ENCODE measurements at regions not wholly inside any gene's neighbourhood (a gene's known extent, or its start where the extent isn't known, plus 50 kb on each side); places are given as distances from the start of the nearest gene placed in this dataset.

DNA sequence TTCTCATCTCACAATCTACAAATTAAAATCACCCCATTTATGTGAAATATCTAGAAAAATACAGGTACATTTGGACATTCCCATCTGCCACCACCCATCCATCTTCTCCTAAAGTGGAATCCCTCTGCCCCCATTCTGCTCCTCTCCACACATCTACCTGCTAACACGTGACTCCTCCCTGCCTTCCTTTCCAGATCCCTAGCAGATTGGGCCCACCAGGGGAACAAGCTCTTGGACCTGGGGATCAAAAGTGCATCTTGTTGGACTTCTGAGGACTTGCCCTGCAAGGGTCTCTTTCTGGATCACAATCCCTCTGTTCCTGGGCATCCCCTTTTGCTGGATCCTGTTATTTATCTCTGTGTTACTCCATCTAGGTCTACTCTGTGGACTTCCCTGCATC, 107.6 kb downstream of the ZNF280B start:
- H3K27ac ChIP-seq (ENCODE audit: low read depth in 1 of 2, low read length in 1 of 2): no peak overlapping the region
- no peak overlapping the region for H3K9ac ChIP-seq (ENCODE audit: insufficient read depth in 1 of 2, low read length in 2 of 2)
- no peak for DNase-seq
- peaks cover 0 to 3% (median 0%) of the 10 kb centered on the region in 5 donors for H3K4me1 ChIP-seq (ENCODE audit: control insufficient read depth in 5 of 5, insufficient read depth in 5 of 5, low read length in 5 of 5)
- no peak overlapping the region for H3K4me3 ChIP-seq
- no peak for ATAC-seq (ENCODE audit: insufficient read depth, low FRiP score)
- H3K9me3 ChIP-seq (ENCODE audit: control insufficient read depth in 4 of 4, insufficient read depth in 3 of 4, low read length in 3 of 4): no peaks in the 10 kb centered on the region
- 65 to 76% methylated on average over 1 of the region's 1 CpG for WGBS, 2 donors
- TF ChIP-seq, protein P1, sequence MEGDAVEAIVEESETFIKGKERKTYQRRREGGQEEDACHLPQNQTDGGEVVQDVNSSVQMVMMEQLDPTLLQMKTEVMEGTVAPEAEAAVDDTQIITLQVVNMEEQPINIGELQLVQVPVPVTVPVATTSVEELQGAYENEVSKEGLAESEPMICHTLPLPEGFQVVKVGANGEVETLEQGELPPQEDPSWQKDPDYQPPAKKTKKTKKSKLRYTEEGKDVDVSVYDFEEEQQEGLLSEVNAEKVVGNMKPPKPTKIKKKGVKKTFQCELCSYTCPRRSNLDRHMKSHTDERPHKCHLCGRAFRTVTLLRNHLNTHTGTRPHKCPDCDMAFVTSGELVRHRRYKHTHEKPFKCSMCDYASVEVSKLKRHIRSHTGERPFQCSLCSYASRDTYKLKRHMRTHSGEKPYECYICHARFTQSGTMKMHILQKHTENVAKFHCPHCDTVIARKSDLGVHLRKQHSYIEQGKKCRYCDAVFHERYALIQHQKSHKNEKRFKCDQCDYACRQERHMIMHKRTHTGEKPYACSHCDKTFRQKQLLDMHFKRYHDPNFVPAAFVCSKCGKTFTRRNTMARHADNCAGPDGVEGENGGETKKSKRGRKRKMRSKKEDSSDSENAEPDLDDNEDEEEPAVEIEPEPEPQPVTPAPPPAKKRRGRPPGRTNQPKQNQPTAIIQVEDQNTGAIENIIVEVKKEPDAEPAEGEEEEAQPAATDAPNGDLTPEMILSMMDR (IDR thresholded peaks at IDR 0.05; ENCODE audit: control extremely low read depth, extremely low read depth): no peak
- H3K27me3 ChIP-seq (ENCODE audit: control insufficient read depth in 3 of 3, insufficient read depth in 3 of 3, low read length in 2 of 3): no peaks in the 10 kb centered on the region
- no peaks in the 10 kb centered on the region for H3K36me3 ChIP-seq (ENCODE audit: control insufficient read depth in 4 of 4, insufficient read depth in 4 of 4, low read length in 4 of 4)

DNA sequence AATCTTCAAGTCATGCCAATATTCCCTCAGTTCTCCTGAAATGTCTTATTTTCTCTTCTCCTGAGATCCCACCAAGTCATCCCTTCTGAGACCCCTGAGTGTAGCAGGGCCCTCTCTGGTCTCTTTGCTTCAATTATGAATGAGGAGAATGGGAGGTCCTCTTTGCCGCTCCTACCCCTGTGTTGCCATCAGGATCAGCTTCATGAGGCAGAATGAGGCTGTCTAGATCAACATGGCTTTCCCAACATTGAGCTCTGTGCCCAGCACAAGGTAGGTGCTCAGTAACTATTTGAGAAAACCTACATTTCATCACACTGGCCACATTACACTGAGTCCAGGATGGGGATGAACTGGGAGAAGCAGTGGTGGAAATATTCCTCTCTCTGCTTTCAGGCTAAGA, 107.2 kb downstream of the ZNF280B start:
- no peaks in the 10 kb centered on the region for H3K36me3 ChIP-seq (ENCODE audit: control insufficient read depth in 4 of 4, insufficient read depth in 4 of 4, low read length in 4 of 4)
- no peak overlapping the region for H3K9ac ChIP-seq (ENCODE audit: insufficient read depth in 1 of 2, low read length in 2 of 2)
- no peak overlapping the region for H3K27ac ChIP-seq (ENCODE audit: low read depth in 1 of 2, low read length in 1 of 2)
- H3K27me3 ChIP-seq (ENCODE audit: control insufficient read depth in 3 of 3, insufficient read depth in 3 of 3, low read length in 2 of 3): no peaks in the 10 kb centered on the region
- no peaks in the 10 kb centered on the region for H3K9me3 ChIP-seq (ENCODE audit: control insufficient read depth in 4 of 4, insufficient read depth in 3 of 4, low read length in 3 of 4)
- WGBS, 2 donors: 88 to 90% methylated on average over 1 of the region's 1 CpG
- DNase-seq (no peak), ATAC-seq (ENCODE audit: insufficient read depth, low FRiP score) (no peak)
- no peak overlapping the region for H3K4me3 ChIP-seq
- TF ChIP-seq, protein P1 (IDR thresholded peaks at IDR 0.05; ENCODE audit: control extremely low read depth, extremely low read depth): no peak
- H3K4me1 ChIP-seq (ENCODE audit: control insufficient read depth in 5 of 5, insufficient read depth in 5 of 5, low read length in 5 of 5): peaks cover 0 to 3% (median 0%) of the 10 kb centered on the region in 5 donors

DNA sequence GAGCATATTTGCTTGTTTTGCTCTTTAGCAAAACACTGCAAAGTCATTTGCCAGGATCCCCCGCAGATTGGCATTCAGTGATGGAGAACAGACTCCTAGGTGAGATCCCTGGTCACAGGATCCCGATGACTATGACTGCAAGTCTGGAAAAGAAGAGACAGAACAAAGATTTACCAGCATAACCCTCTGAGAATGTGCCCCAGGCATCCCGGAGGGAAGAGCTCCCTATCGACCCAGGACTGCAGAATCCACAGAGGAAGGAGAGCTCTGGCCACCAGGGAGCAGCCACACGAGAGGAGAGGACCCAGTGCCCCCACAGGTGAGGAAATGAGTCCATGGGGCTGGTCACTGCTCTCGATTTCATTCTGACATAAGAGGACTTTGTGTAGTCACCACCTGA, 105.2 kb downstream of the ZNF280B start:
- WGBS, 2 donors: 70 to 74% methylated on average over 6 of the region's 6 CpGs

More for the DNA sequence above, 105.2 kb downstream of the ZNF280B start:
- H3K4me3 ChIP-seq: no peak overlapping the region
- TF ChIP-seq, protein P1 (IDR thresholded peaks at IDR 0.05; ENCODE audit: control extremely low read depth, extremely low read depth): no peak
- DNase-seq (no peak), ATAC-seq (ENCODE audit: insufficient read depth, low FRiP score) (no peak)
- H3K36me3 ChIP-seq (ENCODE audit: control insufficient read depth in 4 of 4, insufficient read depth in 4 of 4, low read length in 4 of 4): no peaks in the 10 kb centered on the region
- H3K4me1 ChIP-seq (ENCODE audit: control insufficient read depth in 5 of 5, insufficient read depth in 5 of 5, low read length in 5 of 5): peaks cover 0 to 1% (median 0%) of the 10 kb centered on the region in 5 donors
- H3K27me3 ChIP-seq (ENCODE audit: control insufficient read depth in 3 of 3, insufficient read depth in 3 of 3, low read length in 2 of 3): peaks cover 0 to 1% (median 0%) of the 10 kb centered on the region in 3 donors
- H3K9ac ChIP-seq (ENCODE audit: insufficient read depth in 1 of 2, low read length in 2 of 2): no peak overlapping the region
- no peaks in the 10 kb centered on the region for H3K9me3 ChIP-seq (ENCODE audit: control insufficient read depth in 4 of 4, insufficient read depth in 3 of 4, low read length in 3 of 4)
- no peak overlapping the region for H3K27ac ChIP-seq (ENCODE audit: low read depth in 1 of 2, low read length in 1 of 2)
